ENCODE measurements at regions not wholly inside any gene's neighbourhood (a gene's known extent, or its start where the extent isn't known, plus 50 kb on each side); places are given as distances from the start of the nearest gene placed in this dataset.

DNA sequence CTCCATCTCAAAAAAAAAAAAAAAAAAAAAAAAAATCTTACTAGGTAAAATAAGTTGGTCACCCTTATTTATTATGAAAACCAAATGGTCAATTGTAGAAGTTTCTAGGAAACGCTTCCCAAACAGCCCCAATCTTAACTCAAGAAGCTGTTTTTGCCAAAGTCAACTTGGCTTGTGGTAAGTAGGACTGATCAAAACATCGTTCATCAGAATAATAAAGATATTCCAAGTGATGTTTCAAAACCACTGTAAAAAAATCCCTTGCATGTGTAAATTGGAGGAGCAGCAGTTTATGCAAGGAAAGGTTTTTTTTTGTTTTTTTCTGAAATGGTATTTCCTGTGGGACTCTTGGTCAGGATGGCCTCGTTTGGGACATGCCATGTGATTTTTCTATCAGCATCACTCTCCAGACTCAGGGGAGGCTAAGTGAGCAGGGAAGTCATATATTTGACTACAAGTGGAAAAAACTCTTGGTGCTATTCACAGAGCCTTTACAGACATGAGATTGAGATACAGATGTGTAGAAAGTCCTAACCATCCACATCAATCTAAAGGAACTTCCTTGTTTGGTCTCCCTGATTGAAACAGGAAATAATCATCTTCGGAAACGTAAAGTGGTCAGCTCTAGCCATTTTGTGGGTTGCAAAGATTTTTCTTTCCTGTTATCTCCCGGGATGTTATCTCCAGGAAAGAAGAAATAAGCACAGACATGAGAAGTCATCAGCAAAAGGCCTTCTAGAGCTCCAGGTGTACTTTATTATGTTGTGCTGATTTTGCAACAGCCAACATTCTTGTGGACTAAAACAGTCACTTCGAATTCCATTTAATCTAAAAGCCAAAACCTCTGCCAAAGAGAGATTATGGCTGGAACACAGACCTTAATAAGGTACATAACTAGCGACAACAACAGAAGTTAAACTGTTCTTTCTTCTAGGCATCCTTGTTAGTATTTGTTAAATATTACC is 177.8 kb downstream of the EDN1 start:
- no peaks in the 10 kb centered on the region for H3K9me3 ChIP-seq
- no peaks in the 10 kb centered on the region for H3K27me3 ChIP-seq
- peak overlapping the region; percentile 52 to 56 for H3K27ac ChIP-seq
- H3K4me3 ChIP-seq: no peak overlapping the region
- TF ChIP-seq, protein P1, sequence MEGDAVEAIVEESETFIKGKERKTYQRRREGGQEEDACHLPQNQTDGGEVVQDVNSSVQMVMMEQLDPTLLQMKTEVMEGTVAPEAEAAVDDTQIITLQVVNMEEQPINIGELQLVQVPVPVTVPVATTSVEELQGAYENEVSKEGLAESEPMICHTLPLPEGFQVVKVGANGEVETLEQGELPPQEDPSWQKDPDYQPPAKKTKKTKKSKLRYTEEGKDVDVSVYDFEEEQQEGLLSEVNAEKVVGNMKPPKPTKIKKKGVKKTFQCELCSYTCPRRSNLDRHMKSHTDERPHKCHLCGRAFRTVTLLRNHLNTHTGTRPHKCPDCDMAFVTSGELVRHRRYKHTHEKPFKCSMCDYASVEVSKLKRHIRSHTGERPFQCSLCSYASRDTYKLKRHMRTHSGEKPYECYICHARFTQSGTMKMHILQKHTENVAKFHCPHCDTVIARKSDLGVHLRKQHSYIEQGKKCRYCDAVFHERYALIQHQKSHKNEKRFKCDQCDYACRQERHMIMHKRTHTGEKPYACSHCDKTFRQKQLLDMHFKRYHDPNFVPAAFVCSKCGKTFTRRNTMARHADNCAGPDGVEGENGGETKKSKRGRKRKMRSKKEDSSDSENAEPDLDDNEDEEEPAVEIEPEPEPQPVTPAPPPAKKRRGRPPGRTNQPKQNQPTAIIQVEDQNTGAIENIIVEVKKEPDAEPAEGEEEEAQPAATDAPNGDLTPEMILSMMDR (IDR thresholded peaks at IDR 0.05): no peak
- DNase-seq: no peak
- peaks cover 0 to 34% (median 11%) of the 10 kb centered on the region in 4 donors for H3K4me1 ChIP-seq
- no peaks in the 10 kb centered on the region for H3K36me3 ChIP-seq
- intact Hi-C loops (cut with DNase I; ENCODE audit: low total_unique reads): no loop called here

DNA sequence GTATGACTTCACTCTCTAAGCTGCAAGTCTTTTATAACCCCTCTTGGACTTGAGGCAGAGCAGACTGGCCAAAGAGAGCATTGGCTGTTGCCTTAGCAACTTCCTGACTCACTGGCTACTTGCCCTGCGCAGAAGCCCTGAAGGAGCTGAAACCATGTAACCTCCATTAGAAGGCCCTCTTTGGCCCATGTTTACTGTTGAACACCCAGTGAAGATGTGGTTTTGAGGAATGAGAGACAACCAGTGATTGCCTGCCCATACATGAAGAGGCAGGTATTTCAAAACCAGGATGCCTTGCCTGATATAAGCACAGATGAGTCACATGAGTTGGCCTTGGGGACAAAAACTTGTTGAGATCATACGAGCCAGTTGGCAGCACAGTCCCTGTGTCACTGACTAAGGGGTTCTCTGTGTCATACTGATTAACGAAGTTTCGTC is 182.5 kb downstream of the EDN1 start:
- H3K9me3 ChIP-seq: no peaks in the 10 kb centered on the region
- peaks cover 0 to 59% (median 18%) of the 10 kb centered on the region in 4 donors for H3K4me1 ChIP-seq
- peak; percentile 92 to 93 for DNase-seq
- no peaks in the 10 kb centered on the region for H3K27me3 ChIP-seq
- intact Hi-C loops (cut with DNase I; ENCODE audit: low total_unique reads): no loop called here
- no peak overlapping the region for H3K4me3 ChIP-seq
- H3K36me3 ChIP-seq: no peaks in the 10 kb centered on the region
- peak overlapping the region; percentile 70 to 72 for H3K27ac ChIP-seq
- TF ChIP-seq, protein P1 (IDR thresholded peaks at IDR 0.05): no peak

DNA sequence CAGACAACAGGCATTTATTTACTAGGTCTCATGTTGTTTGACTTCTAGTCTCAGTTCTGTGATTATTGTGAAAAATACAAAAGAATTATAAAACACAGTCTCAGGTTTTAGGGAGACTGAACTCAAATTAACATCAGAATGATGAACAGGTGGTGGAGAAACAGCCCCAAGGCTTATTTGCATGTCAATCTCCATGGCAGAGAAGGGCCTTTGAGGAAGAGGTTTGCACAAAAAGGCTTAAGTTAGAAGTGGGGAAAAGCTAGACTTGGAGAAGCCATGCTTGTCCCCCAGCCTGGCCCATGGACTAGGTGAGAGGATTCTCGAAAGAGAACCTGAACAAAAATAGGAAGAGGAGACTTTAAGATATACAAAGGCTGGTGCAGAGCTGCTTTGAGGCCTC is 183.3 kb downstream of the EDN1 start:
- DNase-seq: no peak
- H3K27ac ChIP-seq: peak overlapping the region; percentile 70 to 72
- intact Hi-C loops (cut with DNase I; ENCODE audit: low total_unique reads): no loop called here
- TF ChIP-seq, protein P1 (IDR thresholded peaks at IDR 0.05): no peak
- no peaks in the 10 kb centered on the region for H3K9me3 ChIP-seq
- H3K27me3 ChIP-seq: no peaks in the 10 kb centered on the region
- no peak overlapping the region for H3K4me3 ChIP-seq
- peaks cover 0 to 50% (median 14%) of the 10 kb centered on the region in 4 donors for H3K4me1 ChIP-seq
- no peaks in the 10 kb centered on the region for H3K36me3 ChIP-seq

DNA sequence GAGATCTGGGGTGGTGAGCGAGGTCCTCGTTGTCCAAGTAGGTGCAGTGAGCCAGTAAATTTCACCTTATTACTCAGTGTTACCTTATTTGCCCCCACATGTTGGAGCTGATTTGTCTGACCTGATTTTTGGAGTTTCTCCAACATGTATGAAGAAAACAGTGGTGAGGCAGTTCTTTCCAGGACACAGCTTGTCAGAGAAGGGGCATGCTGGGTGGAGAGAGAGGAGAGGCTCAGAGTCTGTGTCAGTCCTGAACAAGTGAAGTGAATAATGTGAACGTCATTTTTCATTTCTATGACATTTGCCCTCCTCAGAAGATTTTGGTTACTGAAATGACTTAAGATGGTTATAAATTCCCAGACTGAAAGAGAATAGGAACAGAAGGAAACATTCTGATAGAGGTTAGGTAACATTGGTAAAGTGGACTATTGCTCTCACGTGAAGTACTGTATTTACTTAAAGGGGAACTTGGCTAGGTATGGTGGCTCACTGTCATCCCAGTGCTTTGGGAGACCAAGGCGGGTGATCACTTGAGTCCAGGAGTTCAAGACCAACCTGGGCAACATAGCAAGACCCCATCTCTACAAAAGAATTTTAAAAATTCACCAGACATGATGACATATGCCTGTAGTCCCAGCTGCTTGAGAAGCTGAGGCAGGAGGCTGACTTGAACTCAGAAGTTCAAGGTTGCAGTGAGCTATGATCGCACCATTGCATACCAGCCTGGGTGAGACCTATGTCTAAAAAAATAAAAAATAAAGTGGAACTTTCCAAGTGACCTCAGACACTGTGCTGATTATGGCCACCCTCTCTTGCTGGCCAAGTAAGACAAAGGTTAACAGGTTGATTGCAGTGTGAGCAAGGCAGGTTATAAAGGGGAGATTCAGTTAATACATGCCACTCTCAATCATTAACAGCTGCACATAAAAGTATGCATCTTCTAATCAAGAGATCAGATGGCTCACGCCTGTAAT is 184.3 kb downstream of the EDN1 start:
- no peaks in the 10 kb centered on the region for H3K27me3 ChIP-seq
- no peak overlapping the region for H3K4me3 ChIP-seq
- TF ChIP-seq, protein P1 (IDR thresholded peaks at IDR 0.05): no peak
- intact Hi-C loops (cut with DNase I; ENCODE audit: low total_unique reads): no loop called here
- H3K9me3 ChIP-seq: no peaks in the 10 kb centered on the region
- DNase-seq: no peak
- H3K27ac ChIP-seq: peak overlapping the region; percentile 70 to 72
- peaks cover 0 to 50% (median 14%) of the 10 kb centered on the region in 4 donors for H3K4me1 ChIP-seq
- H3K36me3 ChIP-seq: no peaks in the 10 kb centered on the region

DNA sequence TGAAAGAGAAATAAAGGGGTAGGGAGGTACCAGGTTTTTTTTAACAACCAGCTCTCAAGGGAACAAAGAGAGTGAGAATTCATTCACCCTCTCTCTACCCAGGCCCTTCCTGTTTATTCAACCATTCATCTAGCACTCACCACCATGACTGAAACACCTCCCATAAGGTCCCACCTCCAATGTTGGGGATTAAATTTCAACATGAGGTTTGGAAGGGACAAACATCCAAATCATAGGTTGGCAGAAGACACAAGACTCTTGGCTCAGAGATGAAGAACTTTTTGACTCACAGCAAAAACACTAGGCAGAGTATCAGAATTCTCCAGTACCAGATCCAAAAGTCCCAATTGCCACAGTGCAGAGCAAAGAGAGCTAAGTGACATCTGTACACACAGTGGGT is 186.3 kb downstream of the EDN1 start:
- H3K4me3 ChIP-seq: no peak overlapping the region
- H3K27ac ChIP-seq: no peak overlapping the region
- intact Hi-C loops (cut with DNase I; ENCODE audit: low total_unique reads): no loop called here
- no peak for DNase-seq
- TF ChIP-seq, protein P1 (IDR thresholded peaks at IDR 0.05): no peak
- H3K27me3 ChIP-seq: no peaks in the 10 kb centered on the region
- peaks cover 0 to 45% (median 14%) of the 10 kb centered on the region in 4 donors for H3K4me1 ChIP-seq
- no peaks in the 10 kb centered on the region for H3K36me3 ChIP-seq
- H3K9me3 ChIP-seq: no peaks in the 10 kb centered on the region
